Testis (tissue), 2 donors: ENCODE measurements at regions not wholly inside any gene's neighbourhood (a gene's known extent, or its start where the extent isn't known, plus 50 kb on each side); places are given as distances from the start of the nearest gene placed in this dataset.

Experiments used
- DNase-seq: peaks from one replicate; pipeline ENCODE4 v3.0.0-alpha.2; 2019
- H3K27ac ChIP-seq, 2 donors: fragments of 200-600 bp; sonication (generic); one replicate each; pipeline ENCODE4 v1.5.1; 2019
- H3K27me3 ChIP-seq: fragments of 200-600 bp; sonication (generic); one replicate; pipeline ENCODE4 v1.5.1; 2019
- H3K36me3 ChIP-seq: fragments of 200-600 bp; sonication (generic); one replicate; pipeline ENCODE4 v1.5.1; 2017; ENCODE audit warnings: low read depth; ENCODE audit errors: missing control alignments
- H3K4me1 ChIP-seq: fragments of 200-600 bp; sonication (generic); one replicate; pipeline ENCODE4 v1.5.1; 2019
- H3K4me3 ChIP-seq, 2 donors: fragments of 200-600 bp; sonication (generic); one replicate each; pipeline ENCODE4 v1.5.1; 2017 to 2019
- H3K9me3 ChIP-seq: fragments of 200-600 bp; sonication (generic); one replicate; pipeline ENCODE4 v1.5.1; 2017
- CTCF ChIP-seq, 3 experiments: fragments of 450-650 bp in 2 of 3; fragments of 200-600 bp in 1 of 3; sonication (generic) in 1 of 3; IDR thresholded peaks; one replicate each; pipeline ENCODE4 v1.5.1; 2016 to 2019; ENCODE audit warnings: antibody characterized with exemption in 3 of 3, mild to moderate bottlenecking in 2 of 3, moderate library complexity in 1 of 3
- POLR2A ChIP-seq: fragments of 450-650 bp; IDR thresholded peaks from one replicate; pipeline ENCODE4 v1.6.1; 2017; ENCODE audit warnings: antibody characterized with exemption, mild to moderate bottlenecking, moderate library complexity
- WGBS, 2 donors: methylation state at CpG; one replicate each; pipeline ENCODE4 v1.1.5; 2018; 5-methylcytosine and 5-hydroxymethylcytosine counted together
- intact Hi-C: fragments of 100-400 bp; cut with DNase I; formaldehyde crosslinking; loops from one replicate; pipeline ENCODE4 v1.15.1; 2023; ENCODE audit warnings: low total_unique reads

GRCh38 chr1:38477811-38478210 is 381.8 kb downstream of the RRAGC start:
- intact Hi-C loops = no loop called here
- no peak overlapping the region for H3K4me3 ChIP-seq
- H3K27me3 ChIP-seq = no peaks in the 10 kb centered on the region
- H3K9me3 ChIP-seq = no peaks in the 10 kb centered on the region
- no peak for DNase-seq
- TF ChIP-seq POLR2A = no peak
- TF ChIP-seq CTCF (IDR thresholded peaks at IDR 0.05) = no peak
- H3K4me1 ChIP-seq = peaks cover 11% of the 10 kb centered on the region
- H3K27ac ChIP-seq = no peak overlapping the region
- no peaks in the 10 kb centered on the region for H3K36me3 ChIP-seq
- WGBS, 2 donors = 53 to 67% methylated on average over 2 of the region's 2 CpGs

DNA sequence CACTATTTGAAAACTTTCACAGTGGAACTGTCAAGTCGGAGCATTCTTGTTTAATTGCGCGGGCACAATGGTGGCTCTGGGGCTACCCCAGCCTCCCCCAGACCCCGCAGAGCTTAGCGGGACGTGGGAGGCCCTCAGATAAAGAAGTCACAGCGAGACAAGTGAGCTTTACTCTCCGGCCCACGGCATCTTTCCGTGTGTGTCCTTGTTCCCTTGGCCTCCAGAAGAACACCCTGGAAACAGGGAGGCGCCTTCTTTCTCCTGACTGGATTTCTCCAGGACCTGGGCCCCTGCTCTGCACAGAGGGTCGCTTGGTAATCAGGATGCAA is 382.8 kb downstream of the RRAGC start:
- Histone ChIP-seq H3K9me3 (no peaks in the 10 kb centered on the region), H3K27me3 (no peaks in the 10 kb centered on the region), H3K4me1 (peaks cover 11% of the 10 kb centered on the region), H3K4me3 (peak overlapping the region; percentile 24 to 56), H3K27ac (no peak overlapping the region), H3K36me3 (no peaks in the 10 kb centered on the region)
- intact Hi-C loops = no loop called here
- DNase-seq = peak; percentile 18
- 15 to 43% methylated on average over 12 of the region's 12 CpGs for WGBS, 2 donors
- TF ChIP-seq CTCF (IDR thresholded peaks at IDR 0.05) (no peak), POLR2A (no peak)

DNA sequence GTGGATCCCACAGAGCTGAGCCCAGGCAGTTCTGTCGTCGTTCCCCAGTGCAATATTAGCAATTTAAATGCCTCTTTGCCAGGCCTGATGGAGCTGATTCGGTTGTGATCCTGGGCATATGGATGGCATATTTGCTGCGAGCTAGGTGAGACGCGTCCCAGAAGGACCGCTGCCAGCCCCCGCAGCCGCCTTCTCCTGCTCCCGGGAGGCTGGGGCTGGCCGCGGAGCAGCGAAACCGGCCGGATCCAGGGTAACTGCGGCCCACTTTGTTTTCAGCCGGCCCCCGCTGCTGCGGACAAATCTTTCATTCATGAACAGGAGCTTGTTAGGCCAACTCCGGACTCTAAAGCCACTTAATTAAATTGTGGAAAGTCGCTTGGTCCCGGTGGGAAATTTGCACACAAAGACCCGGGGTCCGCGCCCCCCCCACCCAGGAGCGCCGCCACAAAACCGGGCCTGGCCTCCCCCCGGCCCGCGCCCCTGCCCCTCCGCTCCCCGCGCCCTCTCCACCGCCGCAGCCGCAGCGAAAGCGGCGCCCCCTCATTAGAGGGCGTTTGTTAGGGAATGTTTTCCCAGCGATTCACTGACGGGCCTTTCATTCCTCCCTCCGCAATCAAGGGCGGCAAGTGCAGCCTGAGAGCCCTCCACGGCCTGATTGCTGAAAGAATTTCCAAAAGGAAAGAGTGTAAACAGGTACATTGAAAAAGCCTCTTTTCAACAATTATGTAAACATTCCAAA is 383.3 kb downstream of the RRAGC start:
- Histone ChIP-seq H3K27ac (no peak overlapping the region), H3K36me3 (no peaks in the 10 kb centered on the region), H3K27me3 (no peaks in the 10 kb centered on the region), H3K9me3 (no peaks in the 10 kb centered on the region), H3K4me3 (peak overlapping the region; percentile 24 to 56), H3K4me1 (peaks cover 11% of the 10 kb centered on the region)
- TF ChIP-seq POLR2A (no peak), CTCF (IDR thresholded peaks at IDR 0.05) (no peak)
- WGBS, 2 donors = 6 to 7% methylated on average over 18 to 46 of the region's 46 CpGs
- peak; percentile 35 for DNase-seq
- intact Hi-C loops = no loop called here

DNA sequence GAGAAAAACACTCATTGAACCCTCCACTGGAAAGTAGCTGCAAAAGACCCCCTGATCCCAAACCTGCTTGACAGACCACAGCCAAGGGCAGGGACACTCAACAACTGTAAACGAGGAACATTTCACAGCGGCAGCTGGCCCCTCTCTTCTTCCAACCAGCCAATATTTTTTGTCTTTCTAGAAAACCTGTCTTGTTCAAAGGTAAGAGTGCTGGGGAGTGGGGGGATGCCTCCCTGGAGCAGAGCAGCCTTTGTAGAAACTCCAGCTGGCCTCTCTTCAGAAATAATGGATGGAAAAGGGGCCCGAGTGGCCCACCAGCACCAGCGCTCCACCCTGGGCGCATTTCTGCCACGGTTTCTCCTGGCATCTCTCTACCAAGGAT is 384.0 kb downstream of the RRAGC start:
- Histone ChIP-seq H3K9me3 (no peaks in the 10 kb centered on the region), H3K4me1 (peaks cover 11% of the 10 kb centered on the region), H3K36me3 (no peaks in the 10 kb centered on the region), H3K4me3 (peak overlapping the region in 1 of 2 donors; percentile 56), H3K27ac (no peak overlapping the region), H3K27me3 (no peaks in the 10 kb centered on the region)
- WGBS, 2 donors = 57 to 66% methylated on average over 6 of the region's 6 CpGs
- TF ChIP-seq CTCF (IDR thresholded peaks at IDR 0.05) (no peak), POLR2A (no peak)
- intact Hi-C loops = no loop called here
- DNase-seq = no peak
